Right atrium auricular region (tissue), 2 donors: ENCODE measurements at regions not wholly inside any gene's neighbourhood (a gene's known extent, or its start where the extent isn't known, plus 50 kb on each side); places are given as distances from the start of the nearest gene placed in this dataset.
A peak's percentile ranks its signal among the peaks of the same experiment; 100 is the strongest.
"Not testable (repeated sequence)": the region's sequence is repeated elsewhere in the genome, so short reads cannot be mapped to it uniquely, and the experiment has no call there.

Experiments
- DNase-seq: peaks from one replicate; pipeline ENCODE4 v3.0.0-alpha.2; 2019; ENCODE audit warnings: low spot score
- H3K27ac ChIP-seq, 2 donors: fragments of 200-600 bp; sonication (generic); 1 replicate in 1 of 2; 2 replicates in 1 of 2; pipeline ENCODE4 v1.5.1; 2016 to 2019
- H3K27me3 ChIP-seq, 2 donors: fragments of 200-600 bp; sonication (generic); one replicate each; pipeline versions ENCODE4 v1.5.1 to v1.6.0; 2017 to 2019
- H3K36me3 ChIP-seq: fragments of 200-600 bp; sonication (generic); one replicate; pipeline ENCODE4 v1.5.1; 2016
- H3K4me1 ChIP-seq, 2 donors: fragments of 200-600 bp; sonication (generic); one replicate each; pipeline versions ENCODE4 v1.5.1 to v1.6.0; 2017 to 2019
- H3K4me3 ChIP-seq, 2 donors: fragments of 200-600 bp; sonication (generic); 1 replicate in 1 of 2; 2 replicates in 1 of 2; pipeline ENCODE4 v1.5.1; 2017 to 2019; ENCODE audit warnings: mild to moderate bottlenecking in 1 of 2, moderate library complexity in 1 of 2
- H3K9me3 ChIP-seq, 2 donors: fragments of 200-600 bp; sonication (generic); one replicate each; pipeline ENCODE4 v1.5.1; 2019
- TF ChIP-seq, protein P1 (sequence below), 2 donors: fragments of 200-600 bp; sonication (generic); IDR thresholded peaks; one replicate each; pipeline ENCODE4 v1.5.1; 2019; ENCODE audit warnings: antibody characterized with exemption in 2 of 2

DNA sequence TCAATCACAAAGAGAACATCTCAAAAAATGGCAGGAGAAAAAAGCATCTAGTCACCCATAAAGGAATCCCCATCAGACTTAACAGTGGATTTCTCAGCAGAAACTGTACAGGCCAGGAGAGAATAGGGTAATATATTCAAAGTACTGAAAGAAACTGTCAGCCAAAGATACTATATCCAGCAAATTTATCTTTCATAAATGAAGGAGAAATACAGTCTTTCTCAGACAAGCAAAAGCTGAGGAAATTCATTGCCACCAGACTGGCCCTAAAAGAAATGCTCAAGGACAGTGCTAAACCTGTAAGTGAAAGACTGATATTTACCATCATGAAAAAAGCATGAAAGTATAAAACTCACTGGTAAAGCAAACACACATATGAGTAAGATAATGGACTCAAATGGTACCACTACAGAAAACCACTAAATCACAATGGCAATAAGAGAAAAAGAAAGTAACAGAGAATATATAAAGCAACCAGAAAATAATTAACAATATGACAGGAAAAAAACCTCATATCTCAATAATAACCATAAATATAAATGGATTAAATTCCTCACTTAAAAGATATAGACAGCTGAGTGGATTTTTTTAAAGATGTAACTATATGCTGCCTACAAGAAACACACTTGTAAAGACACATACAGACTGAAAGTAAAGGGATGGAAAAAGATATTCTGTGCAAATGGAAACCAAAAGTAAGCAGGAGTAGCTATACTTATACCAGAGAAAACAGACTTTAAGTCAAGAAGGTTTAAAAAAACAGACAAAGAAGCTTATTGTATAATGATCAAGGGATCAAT is 83.4 kb upstream of the STK39 start:
- no peak for DNase-seq
- Histone ChIP-seq H3K9me3 (peaks cover 0 to 19% of the 10 kb centered on the region in 2 donors), H3K27ac (no peak overlapping the region), H3K4me1 (no peaks in the 10 kb centered on the region), H3K27me3 (no peaks in the 10 kb centered on the region), H3K4me3 (no peak overlapping the region), H3K36me3 (no peaks in the 10 kb centered on the region)
- TF ChIP-seq, protein P1, sequence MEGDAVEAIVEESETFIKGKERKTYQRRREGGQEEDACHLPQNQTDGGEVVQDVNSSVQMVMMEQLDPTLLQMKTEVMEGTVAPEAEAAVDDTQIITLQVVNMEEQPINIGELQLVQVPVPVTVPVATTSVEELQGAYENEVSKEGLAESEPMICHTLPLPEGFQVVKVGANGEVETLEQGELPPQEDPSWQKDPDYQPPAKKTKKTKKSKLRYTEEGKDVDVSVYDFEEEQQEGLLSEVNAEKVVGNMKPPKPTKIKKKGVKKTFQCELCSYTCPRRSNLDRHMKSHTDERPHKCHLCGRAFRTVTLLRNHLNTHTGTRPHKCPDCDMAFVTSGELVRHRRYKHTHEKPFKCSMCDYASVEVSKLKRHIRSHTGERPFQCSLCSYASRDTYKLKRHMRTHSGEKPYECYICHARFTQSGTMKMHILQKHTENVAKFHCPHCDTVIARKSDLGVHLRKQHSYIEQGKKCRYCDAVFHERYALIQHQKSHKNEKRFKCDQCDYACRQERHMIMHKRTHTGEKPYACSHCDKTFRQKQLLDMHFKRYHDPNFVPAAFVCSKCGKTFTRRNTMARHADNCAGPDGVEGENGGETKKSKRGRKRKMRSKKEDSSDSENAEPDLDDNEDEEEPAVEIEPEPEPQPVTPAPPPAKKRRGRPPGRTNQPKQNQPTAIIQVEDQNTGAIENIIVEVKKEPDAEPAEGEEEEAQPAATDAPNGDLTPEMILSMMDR (IDR thresholded peaks at IDR 0.05): no peak

DNA sequence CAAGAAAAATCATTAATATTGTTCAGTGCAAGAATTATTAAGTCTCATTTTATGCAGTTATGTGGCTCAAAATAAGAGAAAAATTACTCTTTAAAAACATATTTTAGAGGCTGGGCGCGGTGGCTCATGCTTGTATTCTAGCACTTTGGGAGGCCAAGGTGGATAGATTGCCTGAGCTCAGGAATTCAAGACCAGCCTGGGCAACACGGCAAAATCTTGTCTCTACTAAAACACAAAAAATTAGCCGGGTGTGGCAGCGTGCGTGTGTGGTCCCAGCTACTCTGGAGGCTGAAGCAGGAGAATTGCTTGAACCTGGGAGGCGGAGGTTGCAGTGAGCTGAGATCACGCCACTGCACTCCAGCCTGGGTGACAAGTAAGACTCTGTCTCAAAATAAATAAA is 87.9 kb upstream of the STK39 start:
- H3K4me1 ChIP-seq, DNase-seq, H3K4me3 ChIP-seq, H3K27me3 ChIP-seq, H3K36me3 ChIP-seq, H3K27ac ChIP-seq: not testable (repeated sequence)
- H3K9me3 ChIP-seq: peaks cover 0 to 12% of the 10 kb centered on the region in 2 donors

DNA sequence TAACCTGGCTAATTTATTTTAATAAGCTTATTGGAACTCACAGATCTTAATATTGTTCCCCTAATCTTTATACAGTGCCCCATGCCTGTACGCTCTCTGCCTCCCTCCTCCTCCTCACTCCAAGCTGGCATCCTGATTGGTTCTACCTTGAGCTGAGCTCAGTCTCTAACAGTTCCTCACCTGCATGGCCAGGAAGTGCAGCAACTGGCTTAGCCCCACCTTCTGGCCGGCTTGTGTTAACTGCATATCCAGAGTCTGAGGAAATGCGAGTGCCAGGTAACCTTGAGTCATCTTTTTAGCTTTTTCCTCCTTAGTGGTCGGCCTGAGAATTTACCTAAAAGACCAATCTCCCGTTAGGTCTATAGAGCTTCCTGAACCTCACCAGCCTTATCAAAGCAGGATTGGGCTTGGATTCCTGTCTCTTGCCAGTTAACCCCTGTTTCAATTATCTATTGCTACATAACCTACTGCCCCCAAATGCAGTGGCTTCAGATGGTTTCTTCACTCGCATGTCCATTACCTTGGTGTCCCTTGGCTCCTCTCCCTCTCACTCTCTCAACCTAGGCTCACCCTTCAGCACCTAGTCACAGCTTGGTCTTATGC is 89.5 kb upstream of the STK39 start:
- no peak overlapping the region for H3K4me3 ChIP-seq
- no peaks in the 10 kb centered on the region for H3K27me3 ChIP-seq
- no peak overlapping the region for H3K27ac ChIP-seq
- TF ChIP-seq, protein P1 (IDR thresholded peaks at IDR 0.05): peak; percentile 13 to 48
- DNase-seq: no peak
- H3K9me3 ChIP-seq: no peaks in the 10 kb centered on the region
- no peaks in the 10 kb centered on the region for H3K36me3 ChIP-seq
- no peaks in the 10 kb centered on the region for H3K4me1 ChIP-seq

DNA sequence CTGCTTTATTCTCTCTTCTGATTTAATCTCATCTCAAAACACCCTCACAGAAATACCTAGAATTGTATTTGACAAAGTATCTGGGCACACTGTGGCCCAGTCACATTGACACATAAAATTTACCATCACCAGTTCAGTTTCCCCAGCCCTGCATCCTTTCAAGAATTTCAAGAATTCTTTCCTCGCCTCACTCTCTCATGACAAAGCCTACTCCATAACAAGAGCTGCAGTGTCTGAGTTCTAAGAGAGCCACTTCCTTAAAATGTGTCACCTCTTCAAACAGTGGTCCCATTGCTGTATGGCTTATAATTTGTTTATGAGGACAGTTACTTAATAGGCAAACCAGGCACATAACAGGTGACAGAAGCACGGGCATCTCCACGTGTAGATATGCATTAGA is 90.9 kb upstream of the STK39 start:
- H3K4me1 ChIP-seq: no peaks in the 10 kb centered on the region
- H3K27ac ChIP-seq: no peak overlapping the region
- no peaks in the 10 kb centered on the region for H3K27me3 ChIP-seq
- H3K9me3 ChIP-seq: no peaks in the 10 kb centered on the region
- no peaks in the 10 kb centered on the region for H3K36me3 ChIP-seq
- no peak overlapping the region for H3K4me3 ChIP-seq
- no peak for DNase-seq
- TF ChIP-seq, protein P1 (IDR thresholded peaks at IDR 0.05): no peak

DNA sequence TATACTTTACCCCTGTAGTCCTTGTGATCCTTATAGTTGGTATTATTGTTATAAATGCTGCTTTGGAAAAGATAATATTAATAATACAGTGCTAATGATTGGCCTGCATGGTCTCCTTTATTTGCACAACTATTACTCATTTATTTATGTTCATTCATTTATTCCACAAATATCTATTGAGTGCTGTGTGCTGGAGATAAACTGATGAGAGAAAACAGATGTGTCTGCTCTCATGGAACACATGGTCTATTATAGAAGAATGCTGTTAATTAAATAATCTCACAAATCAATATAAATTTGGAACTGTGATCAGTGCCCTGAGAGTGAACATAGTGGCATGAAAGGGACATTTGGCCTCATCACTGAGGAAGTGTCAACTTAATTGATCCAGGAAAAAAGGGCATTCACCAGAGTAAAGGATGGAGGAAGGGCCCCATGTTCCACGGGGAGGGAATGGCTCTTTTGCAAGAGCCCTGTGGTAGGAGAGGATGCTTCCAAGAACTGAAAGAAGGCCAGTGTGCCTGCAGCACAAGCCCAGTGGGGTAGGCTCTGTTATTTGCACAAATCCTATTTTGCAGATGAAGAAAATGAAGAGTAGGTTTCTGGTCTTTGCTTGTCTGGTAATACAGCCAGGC is 91.5 kb upstream of the STK39 start:
- no peak for DNase-seq
- no peaks in the 10 kb centered on the region for H3K36me3 ChIP-seq
- H3K4me3 ChIP-seq: no peak overlapping the region
- H3K9me3 ChIP-seq: no peaks in the 10 kb centered on the region
- TF ChIP-seq, protein P1 (IDR thresholded peaks at IDR 0.05): no peak
- H3K27ac ChIP-seq: no peak overlapping the region
- H3K27me3 ChIP-seq: no peaks in the 10 kb centered on the region
- H3K4me1 ChIP-seq: no peaks in the 10 kb centered on the region

DNA sequence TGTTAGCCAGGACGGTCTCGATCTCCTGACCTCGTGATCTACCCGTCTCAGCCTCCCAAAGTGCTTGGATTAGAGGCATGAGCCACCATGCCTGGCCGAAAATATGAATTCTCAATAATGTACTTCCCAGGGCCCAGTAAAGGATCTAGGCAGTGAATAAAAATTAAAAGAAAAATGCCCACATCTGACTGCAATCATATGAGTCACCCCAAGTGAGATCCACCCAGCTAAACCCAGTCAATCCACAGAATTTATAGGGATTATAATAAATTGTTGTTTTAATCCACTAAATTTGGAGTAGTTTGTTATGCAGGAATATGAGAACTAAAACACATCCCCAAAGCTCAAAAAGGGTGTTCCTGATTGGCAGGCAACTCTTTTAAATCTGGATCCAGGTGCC is 93.5 kb upstream of the STK39 start:
- Histone ChIP-seq H3K27ac (no peak overlapping the region), H3K36me3 (no peaks in the 10 kb centered on the region), H3K4me3 (no peak overlapping the region), H3K9me3 (no peaks in the 10 kb centered on the region), H3K4me1 (no peaks in the 10 kb centered on the region), H3K27me3 (no peaks in the 10 kb centered on the region)
- no peak for DNase-seq
- TF ChIP-seq, protein P1 (IDR thresholded peaks at IDR 0.05): no peak
